GM12874 (cell line): ENCODE measurements at regions not wholly inside any gene's neighbourhood (a gene's known extent, or its start where the extent isn't known, plus 50 kb on each side); places are given as distances from the start of the nearest gene placed in this dataset.

ENCODE experiments used
- TF ChIP-seq, protein P1 (sequence below): IDR thresholded peaks from 2 replicates; pipeline ENCODE4 v1.5.1; 2011; ENCODE audit warnings: low read depth, mild to moderate bottlenecking, control low read depth, low read length, moderate library complexity; ENCODE audit not compliant: insufficient read depth

DNA sequence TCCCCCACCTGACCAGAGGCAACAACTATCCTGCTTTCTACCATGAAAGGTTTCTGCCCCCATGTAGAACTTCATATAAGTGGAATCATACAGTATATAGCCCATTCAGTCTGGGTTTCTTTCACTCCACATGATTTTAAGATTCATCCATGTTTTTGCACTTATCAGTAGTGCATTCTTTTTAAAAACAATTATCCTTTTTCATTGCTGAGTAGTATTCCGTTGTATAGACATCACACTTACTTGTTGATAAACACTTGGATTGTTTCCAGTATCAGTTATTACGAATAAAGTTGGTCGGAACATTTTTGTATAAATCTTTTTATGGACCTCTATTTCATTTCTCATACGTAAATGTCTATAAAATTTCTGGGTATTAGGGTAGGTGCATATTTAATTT lies 68.7 kb downstream of the CYCS start:
- TF ChIP-seq, protein P1, sequence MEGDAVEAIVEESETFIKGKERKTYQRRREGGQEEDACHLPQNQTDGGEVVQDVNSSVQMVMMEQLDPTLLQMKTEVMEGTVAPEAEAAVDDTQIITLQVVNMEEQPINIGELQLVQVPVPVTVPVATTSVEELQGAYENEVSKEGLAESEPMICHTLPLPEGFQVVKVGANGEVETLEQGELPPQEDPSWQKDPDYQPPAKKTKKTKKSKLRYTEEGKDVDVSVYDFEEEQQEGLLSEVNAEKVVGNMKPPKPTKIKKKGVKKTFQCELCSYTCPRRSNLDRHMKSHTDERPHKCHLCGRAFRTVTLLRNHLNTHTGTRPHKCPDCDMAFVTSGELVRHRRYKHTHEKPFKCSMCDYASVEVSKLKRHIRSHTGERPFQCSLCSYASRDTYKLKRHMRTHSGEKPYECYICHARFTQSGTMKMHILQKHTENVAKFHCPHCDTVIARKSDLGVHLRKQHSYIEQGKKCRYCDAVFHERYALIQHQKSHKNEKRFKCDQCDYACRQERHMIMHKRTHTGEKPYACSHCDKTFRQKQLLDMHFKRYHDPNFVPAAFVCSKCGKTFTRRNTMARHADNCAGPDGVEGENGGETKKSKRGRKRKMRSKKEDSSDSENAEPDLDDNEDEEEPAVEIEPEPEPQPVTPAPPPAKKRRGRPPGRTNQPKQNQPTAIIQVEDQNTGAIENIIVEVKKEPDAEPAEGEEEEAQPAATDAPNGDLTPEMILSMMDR = no peak

DNA sequence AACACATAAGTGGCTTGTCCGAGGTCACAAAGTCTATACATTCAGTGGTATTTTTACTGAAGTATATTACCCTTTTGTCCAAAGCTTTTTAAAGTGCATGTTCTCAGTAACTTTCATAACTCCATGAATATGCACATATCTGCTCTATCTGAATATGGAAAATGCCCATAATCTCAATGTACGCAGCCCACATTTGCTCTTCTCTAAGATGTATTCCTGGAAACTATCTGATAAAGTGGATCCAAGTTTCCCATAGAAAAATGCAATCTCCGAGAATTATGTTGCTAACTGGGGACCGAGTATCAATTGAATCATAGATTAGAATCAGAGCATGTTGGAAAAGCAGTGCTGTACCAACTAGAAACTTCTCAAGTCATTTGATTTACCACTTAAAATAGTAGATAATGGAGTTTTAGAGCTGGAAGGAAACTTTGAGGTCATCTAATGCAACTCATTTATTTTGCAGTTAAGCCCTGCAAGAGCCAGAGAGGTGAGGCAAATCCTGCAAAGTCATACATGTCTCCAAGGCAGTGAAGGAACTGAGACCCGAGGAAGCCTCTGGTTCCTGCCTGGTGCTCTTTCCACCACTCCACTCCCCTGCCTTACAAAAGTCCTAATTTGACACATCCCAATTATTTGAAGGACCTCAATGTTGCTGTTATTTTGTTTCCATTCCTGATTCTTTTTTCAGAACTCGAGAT lies 69.4 kb downstream of the CYCS start:
- TF ChIP-seq, protein P1 = no peak

DNA sequence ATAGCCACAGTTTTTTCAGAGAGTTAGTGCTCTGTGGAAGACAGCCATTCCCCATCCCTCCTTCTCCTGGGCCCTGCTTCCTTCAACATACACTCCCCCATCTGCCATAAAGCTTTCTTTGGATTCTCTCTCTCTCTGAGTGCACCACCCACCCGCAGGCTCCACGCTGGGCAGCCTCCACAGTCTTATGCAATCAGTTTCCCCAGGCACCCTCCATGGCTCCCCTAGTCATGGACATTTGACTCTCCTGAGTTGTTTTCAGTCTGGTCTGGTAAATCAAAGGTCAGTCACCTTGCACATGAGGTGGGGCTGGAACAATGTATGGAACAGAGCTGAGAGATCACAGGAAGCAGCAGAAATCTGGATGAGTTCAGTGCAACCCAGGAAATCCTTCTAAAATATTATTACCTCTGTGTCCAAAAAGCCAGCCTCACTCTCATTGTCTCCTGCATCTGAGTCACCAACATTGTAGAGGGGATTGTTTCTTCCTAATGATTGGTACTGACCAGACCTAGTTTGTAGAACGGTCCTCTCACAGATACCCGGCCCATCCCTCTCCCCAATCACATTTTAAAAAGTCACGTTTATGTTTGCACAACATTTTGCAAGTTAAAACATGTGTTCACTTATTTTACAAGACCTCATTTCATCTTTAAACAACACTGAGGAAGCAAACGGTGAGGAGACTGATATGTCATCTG lies 70.1 kb downstream of the CYCS start:
- TF ChIP-seq, protein P1 = no peak

DNA sequence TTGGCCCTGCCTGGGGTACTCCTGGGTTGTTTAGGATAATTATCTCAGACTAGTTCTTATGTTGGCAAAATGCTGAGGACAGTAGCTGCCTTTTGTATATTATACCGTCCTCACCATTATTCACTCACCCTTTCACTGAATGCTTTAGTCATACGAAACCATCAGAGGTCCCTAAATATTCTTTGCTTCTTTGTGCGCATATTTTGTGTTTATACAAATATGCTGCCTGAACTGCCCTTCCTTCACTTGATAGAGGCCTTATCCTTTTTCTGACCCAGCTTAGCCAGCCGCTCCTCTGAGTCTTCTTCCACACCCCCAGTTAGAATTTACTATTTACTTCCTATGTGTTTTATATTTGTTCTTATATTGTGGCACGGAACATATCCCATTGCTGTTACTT lies 70.2 kb upstream of the OSBPL3 start:
- TF ChIP-seq, protein P1 = no peak

DNA sequence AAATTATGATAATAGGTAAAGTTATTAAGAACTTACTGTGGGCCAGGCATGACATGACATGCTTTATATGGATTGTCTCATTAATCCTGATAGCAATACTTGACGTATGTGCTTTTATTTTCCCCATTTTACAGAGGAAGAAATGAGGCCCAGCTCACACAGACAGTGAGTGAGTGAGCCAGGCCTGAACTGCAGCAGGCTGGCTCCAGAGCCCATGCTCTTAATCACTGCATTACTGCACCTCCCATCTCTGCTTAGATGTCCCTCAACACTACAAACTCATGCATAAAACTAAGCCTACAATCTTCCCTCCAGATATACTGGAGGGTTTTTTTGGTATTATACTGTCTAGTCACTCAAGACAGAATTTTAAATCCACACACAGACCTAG lies 68.5 kb upstream of the OSBPL3 start:
- TF ChIP-seq, protein P1 = no peak

DNA sequence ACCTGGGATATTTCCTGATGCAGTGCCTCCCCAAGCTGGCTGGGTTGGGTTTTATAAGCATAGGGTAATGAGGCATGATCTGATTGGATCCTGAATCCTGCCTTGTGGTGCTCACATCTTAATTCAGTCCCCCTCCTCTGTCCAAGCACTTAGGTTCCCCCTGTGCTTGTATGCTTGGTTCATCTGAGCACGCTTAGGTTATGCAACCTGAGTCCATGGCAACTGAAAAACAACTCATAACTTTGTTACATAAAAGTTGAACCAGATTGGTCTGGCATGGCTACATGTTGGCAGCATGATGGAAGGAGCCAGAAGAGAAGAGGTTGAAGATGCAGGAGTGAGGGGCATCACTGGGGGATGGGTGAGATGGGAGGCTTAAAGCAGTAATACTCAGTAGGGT lies 57.3 kb upstream of the OSBPL3 start:
- TF ChIP-seq, protein P1 = no peak

DNA sequence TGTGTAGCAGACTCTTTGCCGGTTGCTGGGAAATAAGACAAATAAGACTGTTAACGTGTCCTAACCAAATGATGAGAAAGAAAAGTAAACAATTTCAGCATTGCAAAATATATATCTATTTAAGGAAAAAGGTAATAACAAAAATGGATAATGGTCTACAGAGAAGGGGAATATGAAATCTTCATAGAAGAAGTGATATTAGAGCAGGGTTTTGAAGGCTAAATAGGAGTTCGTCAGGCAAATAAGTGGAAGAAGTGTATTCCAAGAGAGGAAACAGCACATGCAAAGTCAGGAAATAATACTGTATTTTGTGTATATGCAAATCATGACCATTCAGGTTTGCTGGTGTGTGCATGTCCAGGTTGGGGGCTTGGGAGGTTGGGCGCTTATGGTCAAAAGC lies 55.3 kb upstream of the OSBPL3 start:
- TF ChIP-seq, protein P1 = no peak
